HFF-Myc (cell line): ENCODE measurements at regions not wholly inside any gene's neighbourhood (a gene's known extent, or its start where the extent isn't known, plus 50 kb on each side); places are given as distances from the start of the nearest gene placed in this dataset.
A peak's percentile ranks its signal among the peaks of the same experiment; 100 is the strongest.

Source experiments
- DNase-seq: peaks from one replicate; pipeline ENCODE4 v3.0.0-alpha.2; 2011; ENCODE audit warnings: low read depth; ENCODE audit errors: extremely low read depth
- H3K4me3 ChIP-seq: replicated peaks from 2 replicates; pipeline ENCODE4 v1.5.1; 2011; ENCODE audit warnings: low read depth, mild to moderate bottlenecking, control low read depth, low read length
- TF ChIP-seq, protein P1 (sequence below): IDR thresholded peaks from 2 replicates; pipeline ENCODE4 v1.5.1; 2012; ENCODE audit warnings: mild to moderate bottlenecking, low read depth, low read length, control low read depth; ENCODE audit errors: missing control alignments

DNA sequence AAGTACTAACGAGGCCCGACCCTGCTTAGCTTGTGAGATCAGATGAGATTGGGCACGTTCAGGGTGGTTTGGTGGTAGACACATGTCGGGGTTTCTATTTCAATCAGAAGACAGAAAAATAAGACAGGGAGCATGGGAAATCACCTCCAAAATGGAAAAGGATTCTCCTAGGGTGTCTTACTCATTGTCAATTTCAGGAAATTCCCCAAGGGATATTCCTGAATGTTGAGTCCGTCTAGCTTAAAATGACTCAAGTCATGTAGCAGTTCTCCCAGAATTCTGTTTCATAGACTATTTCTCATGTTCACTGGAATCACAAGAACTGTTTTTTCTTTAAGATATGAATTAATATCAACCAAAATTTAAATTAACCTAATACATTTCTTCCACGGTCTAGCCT lies 380.1 kb downstream of the EFNB2 start:
- TF ChIP-seq, protein P1, sequence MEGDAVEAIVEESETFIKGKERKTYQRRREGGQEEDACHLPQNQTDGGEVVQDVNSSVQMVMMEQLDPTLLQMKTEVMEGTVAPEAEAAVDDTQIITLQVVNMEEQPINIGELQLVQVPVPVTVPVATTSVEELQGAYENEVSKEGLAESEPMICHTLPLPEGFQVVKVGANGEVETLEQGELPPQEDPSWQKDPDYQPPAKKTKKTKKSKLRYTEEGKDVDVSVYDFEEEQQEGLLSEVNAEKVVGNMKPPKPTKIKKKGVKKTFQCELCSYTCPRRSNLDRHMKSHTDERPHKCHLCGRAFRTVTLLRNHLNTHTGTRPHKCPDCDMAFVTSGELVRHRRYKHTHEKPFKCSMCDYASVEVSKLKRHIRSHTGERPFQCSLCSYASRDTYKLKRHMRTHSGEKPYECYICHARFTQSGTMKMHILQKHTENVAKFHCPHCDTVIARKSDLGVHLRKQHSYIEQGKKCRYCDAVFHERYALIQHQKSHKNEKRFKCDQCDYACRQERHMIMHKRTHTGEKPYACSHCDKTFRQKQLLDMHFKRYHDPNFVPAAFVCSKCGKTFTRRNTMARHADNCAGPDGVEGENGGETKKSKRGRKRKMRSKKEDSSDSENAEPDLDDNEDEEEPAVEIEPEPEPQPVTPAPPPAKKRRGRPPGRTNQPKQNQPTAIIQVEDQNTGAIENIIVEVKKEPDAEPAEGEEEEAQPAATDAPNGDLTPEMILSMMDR = no peak
- no peak overlapping the region for H3K4me3 ChIP-seq
- no peak for DNase-seq

GRCh38 chr13:106153876-106154275 lies 381.6 kb downstream of the EFNB2 start:
- TF ChIP-seq, protein P1 = no peak
- H3K4me3 ChIP-seq = no peak overlapping the region
- DNase-seq = no peak

- no peak overlapping the region for H3K4me3 ChIP-seq
- TF ChIP-seq, protein P1 = no peak
- no peak for DNase-seq
These were observed 382.4 kb downstream of the EFNB2 start for GRCh38 chr13:106153041-106153440.

DNA sequence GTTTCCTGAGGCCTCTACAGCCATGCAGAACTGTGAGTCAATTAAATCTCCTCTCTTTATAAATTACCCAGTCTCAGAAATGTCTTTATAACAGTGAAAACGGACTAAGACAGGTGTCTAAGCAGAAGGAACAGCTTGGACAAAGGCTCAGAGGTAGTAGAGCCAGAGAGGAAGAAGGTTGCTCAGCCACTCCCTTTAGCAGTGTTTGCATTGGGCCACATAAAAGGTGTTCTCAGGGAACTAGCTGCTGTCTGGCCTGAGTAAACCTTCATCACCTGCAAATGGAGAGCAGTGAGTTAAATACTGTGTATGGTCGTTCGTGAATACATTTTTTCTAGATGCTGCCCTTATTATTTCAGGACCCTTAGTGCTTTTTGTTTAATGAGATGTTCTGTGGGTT lies 383.4 kb downstream of the EFNB2 start:
- TF ChIP-seq, protein P1 = no peak
- no peak overlapping the region for H3K4me3 ChIP-seq
- DNase-seq = no peak

DNA sequence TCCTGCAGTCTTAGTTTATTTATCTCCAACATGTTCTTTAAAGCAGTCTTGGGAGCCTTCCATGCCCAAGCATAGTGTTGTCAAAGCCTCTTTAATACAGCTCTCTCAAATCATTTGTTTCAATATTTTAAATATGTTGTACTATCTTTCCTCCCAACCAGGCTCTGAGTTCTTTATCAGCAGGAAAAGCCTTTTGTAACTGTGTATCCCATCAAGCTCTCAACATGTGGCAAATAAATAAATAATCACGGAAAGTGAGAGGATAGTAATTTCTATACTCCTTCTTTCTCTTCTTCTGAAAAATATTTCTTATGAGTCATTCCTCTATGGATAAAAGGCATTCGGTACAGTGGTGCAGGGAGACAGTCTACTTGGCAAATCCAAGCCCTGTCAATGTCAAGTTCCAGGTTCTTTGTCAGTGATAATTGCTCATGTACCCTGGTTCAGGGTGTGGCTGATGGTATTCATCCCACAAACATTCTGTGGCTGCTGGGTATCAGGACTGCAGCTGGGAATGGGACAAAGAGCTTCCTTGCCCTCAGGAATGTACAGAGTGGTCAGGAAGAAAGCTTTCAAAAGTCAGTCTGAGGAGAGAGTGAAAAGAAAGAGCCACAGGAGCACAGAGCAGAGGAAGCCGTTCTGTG lies 384.3 kb downstream of the EFNB2 start:
- H3K4me3 ChIP-seq = no peak overlapping the region
- peak; percentile 79 for DNase-seq
- TF ChIP-seq, protein P1 = no peak

GRCh38 chr13:106145997-106146864 lies 389.2 kb downstream of the EFNB2 start:
- DNase-seq = no peak
- no peak overlapping the region for H3K4me3 ChIP-seq
- TF ChIP-seq, protein P1 = peak; percentile 11
